ENCODE measurements at regions not wholly inside any gene's neighbourhood (a gene's known extent, or its start where the extent isn't known, plus 50 kb on each side); places are given as distances from the start of the nearest gene placed in this dataset.
A peak's percentile ranks its signal among the peaks of the same experiment; 100 is the strongest.

- peaks cover 0 to 23% (median 6%) of the 10 kb centered on the region in 3 donors for H3K4me1 ChIP-seq
- DNase-seq = no peak
- no peak overlapping the region for H3K27ac ChIP-seq
- H3K9me3 ChIP-seq = peaks cover 0 to 10% (median 0%) of the 10 kb centered on the region in 3 donors
- no peak for TF ChIP-seq POLR2A (IDR thresholded peaks at IDR 0.05)
- TF ChIP-seq CTCF (IDR thresholded peaks at IDR 0.05) = no peak
- H3K36me3 ChIP-seq = no peaks in the 10 kb centered on the region
- 75 to 79% methylated on average over 2 of the region's 2 CpGs for WGBS, 2 donors
- H3K27me3 ChIP-seq = no peaks in the 10 kb centered on the region
- H3K4me3 ChIP-seq = no peak overlapping the region
- intact Hi-C loops (cut with DNase I) = no loop called here
Measured at GRCh38 chr7:73940701-73941238, 79.8 kb downstream of the TMEM270 start.

- H3K9me3 ChIP-seq = peaks cover 0 to 11% (median 0%) of the 10 kb centered on the region in 3 donors
- H3K27me3 ChIP-seq = no peaks in the 10 kb centered on the region
- peaks cover 0 to 17% (median 6%) of the 10 kb centered on the region in 3 donors for H3K4me1 ChIP-seq
- intact Hi-C loops (cut with DNase I) = no loop called here
- TF ChIP-seq CTCF (IDR thresholded peaks at IDR 0.05) = no peak
- no peak for TF ChIP-seq POLR2A (IDR thresholded peaks at IDR 0.05)
- WGBS, 2 donors = 49 to 66% methylated on average over 2 of the region's 2 CpGs
- H3K27ac ChIP-seq = peak overlapping the region in 1 of 4 donors; percentile 33
- H3K36me3 ChIP-seq = no peaks in the 10 kb centered on the region
- DNase-seq = no peak
- H3K4me3 ChIP-seq = no peak overlapping the region
Measured at GRCh38 chr7:73941836-73942551, 81.0 kb downstream of the TMEM270 start.

- TF ChIP-seq POLR2A (IDR thresholded peaks at IDR 0.05) = no peak
- TF ChIP-seq CTCF (IDR thresholded peaks at IDR 0.05) = no peak
- DNase-seq = no peak
- H3K4me3 ChIP-seq = no peak overlapping the region
- H3K9me3 ChIP-seq = peaks cover 0 to 22% (median 6%) of the 10 kb centered on the region in 3 donors
- no peak overlapping the region for H3K27ac ChIP-seq
- H3K36me3 ChIP-seq = no peaks in the 10 kb centered on the region
- intact Hi-C loops (cut with DNase I) = no loop called here
- H3K4me1 ChIP-seq = peaks cover 0 to 7% (median 0%) of the 10 kb centered on the region in 3 donors
- no peaks in the 10 kb centered on the region for H3K27me3 ChIP-seq
- 96% methylated on average over 2 of the region's 2 CpGs for WGBS, 2 donors
Measured at GRCh38 chr7:73945022-73945421, 83.0 kb upstream of the ELN start.

- Histone ChIP-seq H3K4me1 (no peaks in the 10 kb centered on the region), H3K27ac (no peak overlapping the region), H3K4me3 (no peak overlapping the region), H3K9me3 (peaks cover 0 to 22% (median 6%) of the 10 kb centered on the region in 3 donors), H3K36me3 (no peaks in the 10 kb centered on the region), H3K27me3 (no peaks in the 10 kb centered on the region)
- TF ChIP-seq POLR2A (IDR thresholded peaks at IDR 0.05) = no peak
- WGBS, 2 donors = 95 to 100% methylated on average over 1 of the region's 1 CpG
- intact Hi-C loops (cut with DNase I) = no loop called here
- DNase-seq = no peak
Measured at GRCh38 chr7:73948287-73948686, 79.7 kb upstream of the ELN start.

GRCh38 chr7:73952266-73952665 lies 75.7 kb upstream of the ELN start:
- intact Hi-C loops (cut with DNase I) = no loop called here
- peaks cover 0 to 12% (median 6%) of the 10 kb centered on the region in 3 donors for H3K9me3 ChIP-seq
- 71 to 77% methylated on average over 4 of the region's 4 CpGs for WGBS, 2 donors
- DNase-seq = no peak
- H3K36me3 ChIP-seq = no peaks in the 10 kb centered on the region
- no peaks in the 10 kb centered on the region for H3K4me1 ChIP-seq
- no peaks in the 10 kb centered on the region for H3K27me3 ChIP-seq
- H3K27ac ChIP-seq = no peak overlapping the region
- TF ChIP-seq CTCF (IDR thresholded peaks at IDR 0.05) (no peak), POLR2A (IDR thresholded peaks at IDR 0.05) (no peak)
- H3K4me3 ChIP-seq = no peak overlapping the region

Measured in esophagus squamous epithelium (tissue), 5 donors.